Astrocyte (in vitro differentiated cells and primary cell): ENCODE measurements at regions not wholly inside any gene's neighbourhood (a gene's known extent, or its start where the extent isn't known, plus 50 kb on each side); places are given as distances from the start of the nearest gene placed in this dataset.

Experiments
- EZH2 ChIP-seq: IDR thresholded peaks from 2 replicates; pipeline ENCODE4 v1.6.1; 2012; ENCODE audit warnings: mild to moderate bottlenecking, low read length, inconsistent platforms; ENCODE audit not compliant: insufficient read depth
- TF ChIP-seq, protein P1 (sequence below): IDR thresholded peaks from 2 replicates; pipeline ENCODE4 v1.5.1; 2011; ENCODE audit warnings: low read depth, mild to moderate bottlenecking, inconsistent platforms, low read length, moderate library complexity; ENCODE audit not compliant: insufficient read depth

DNA sequence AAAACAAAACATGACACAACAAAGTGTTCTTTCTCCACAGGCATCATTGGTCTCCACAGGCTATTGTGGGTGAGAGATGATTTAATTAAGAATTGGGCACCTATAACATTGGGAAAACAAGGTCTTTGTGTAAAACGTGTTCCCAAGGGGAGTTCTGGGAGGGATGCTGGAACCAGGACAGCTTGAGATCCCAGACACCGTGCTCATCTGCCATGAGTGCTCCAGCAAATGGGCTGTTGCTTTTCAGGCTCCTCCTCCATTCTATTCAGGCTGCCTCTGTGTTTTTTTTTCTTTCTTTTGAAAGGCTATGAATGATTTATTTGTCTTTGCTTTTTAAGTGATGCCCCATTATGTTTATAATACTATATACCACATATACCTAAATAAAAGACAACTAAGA is 122.4 kb downstream of the DACT1 start:
- TF ChIP-seq, protein P1, sequence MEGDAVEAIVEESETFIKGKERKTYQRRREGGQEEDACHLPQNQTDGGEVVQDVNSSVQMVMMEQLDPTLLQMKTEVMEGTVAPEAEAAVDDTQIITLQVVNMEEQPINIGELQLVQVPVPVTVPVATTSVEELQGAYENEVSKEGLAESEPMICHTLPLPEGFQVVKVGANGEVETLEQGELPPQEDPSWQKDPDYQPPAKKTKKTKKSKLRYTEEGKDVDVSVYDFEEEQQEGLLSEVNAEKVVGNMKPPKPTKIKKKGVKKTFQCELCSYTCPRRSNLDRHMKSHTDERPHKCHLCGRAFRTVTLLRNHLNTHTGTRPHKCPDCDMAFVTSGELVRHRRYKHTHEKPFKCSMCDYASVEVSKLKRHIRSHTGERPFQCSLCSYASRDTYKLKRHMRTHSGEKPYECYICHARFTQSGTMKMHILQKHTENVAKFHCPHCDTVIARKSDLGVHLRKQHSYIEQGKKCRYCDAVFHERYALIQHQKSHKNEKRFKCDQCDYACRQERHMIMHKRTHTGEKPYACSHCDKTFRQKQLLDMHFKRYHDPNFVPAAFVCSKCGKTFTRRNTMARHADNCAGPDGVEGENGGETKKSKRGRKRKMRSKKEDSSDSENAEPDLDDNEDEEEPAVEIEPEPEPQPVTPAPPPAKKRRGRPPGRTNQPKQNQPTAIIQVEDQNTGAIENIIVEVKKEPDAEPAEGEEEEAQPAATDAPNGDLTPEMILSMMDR = no peak
- no peak for TF ChIP-seq EZH2
